ENCODE measurements at regions not wholly inside any gene's neighbourhood (a gene's known extent, or its start where the extent isn't known, plus 50 kb on each side); places are given as distances from the start of the nearest gene placed in this dataset.

DNA sequence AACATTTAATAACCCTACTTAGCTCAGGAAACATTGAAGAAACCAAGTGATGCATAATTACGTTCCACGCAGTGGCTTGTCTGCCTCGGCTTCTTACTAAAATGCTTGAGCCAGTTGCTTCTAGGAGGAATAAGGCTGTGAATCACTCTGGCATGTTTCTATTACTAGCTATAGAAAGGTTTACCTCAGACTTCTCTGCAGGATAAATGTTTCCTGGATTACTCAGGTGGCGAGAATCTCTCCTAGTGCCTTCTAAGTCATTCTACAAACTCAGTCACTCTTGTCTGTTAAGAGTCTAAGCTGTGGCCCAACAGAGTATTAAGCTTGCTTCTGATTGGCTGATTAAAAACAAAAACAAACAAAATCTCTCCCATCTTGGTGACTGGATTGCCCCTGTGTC, 92.0 kb upstream of the RALGPS2 start:
- BruUV-seq (replicated peaks): no TSS peak
- Mint-ChIP-seq H3K27ac (ENCODE audit: unreplicated experiment) (no peak overlapping the region), H3K4me3 (ENCODE audit: low read depth, unreplicated experiment) (no peak overlapping the region), H3K27me3 (ENCODE audit: unreplicated experiment) (no peaks in the 10 kb centered on the region), H3K36me3 (ENCODE audit: insufficient read depth, unreplicated experiment) (no peaks in the 10 kb centered on the region), H3K4me1 (ENCODE audit: low read depth, unreplicated experiment) (peaks cover 9% of the 10 kb centered on the region), H3K9me3 (ENCODE audit: low read depth, unreplicated experiment) (no peaks in the 10 kb centered on the region)
- no peak for DNase-seq
- TF ChIP-seq CTCF (IDR thresholded peaks at IDR 0.05; ENCODE audit: unreplicated experiment): no peak
- intact Hi-C loops (cut with micrococcal nuclease; ENCODE audit: unreplicated experiment): no loop called here
- CTCF ChIA-PET: no interaction called here

- BruUV-seq (replicated peaks): no TSS peak
- H3K27ac Mint-ChIP-seq (ENCODE audit: unreplicated experiment): no peak overlapping the region
- no peak for TF ChIP-seq CTCF (IDR thresholded peaks at IDR 0.05; ENCODE audit: unreplicated experiment)
- no peak overlapping the region for H3K4me3 Mint-ChIP-seq (ENCODE audit: low read depth, unreplicated experiment)
- no peaks in the 10 kb centered on the region for H3K36me3 Mint-ChIP-seq (ENCODE audit: insufficient read depth, unreplicated experiment)
- CTCF ChIA-PET: no interaction called here
- no peaks in the 10 kb centered on the region for H3K27me3 Mint-ChIP-seq (ENCODE audit: unreplicated experiment)
- peaks cover 5% of the 10 kb centered on the region for H3K4me1 Mint-ChIP-seq (ENCODE audit: low read depth, unreplicated experiment)
- intact Hi-C loops (cut with micrococcal nuclease; ENCODE audit: unreplicated experiment): no loop called here
- no peak for DNase-seq
- no peaks in the 10 kb centered on the region for H3K9me3 Mint-ChIP-seq (ENCODE audit: low read depth, unreplicated experiment)
These were observed 90.6 kb upstream of the RALGPS2 start for GRCh38 chr1:178634445-178634844.

GRCh38 chr1:178637841-178638240, 87.2 kb upstream of the RALGPS2 start:
- no peak for TF ChIP-seq CTCF (IDR thresholded peaks at IDR 0.05; ENCODE audit: unreplicated experiment)
- H3K27ac Mint-ChIP-seq (ENCODE audit: unreplicated experiment): no peak overlapping the region
- no peaks in the 10 kb centered on the region for H3K4me1 Mint-ChIP-seq (ENCODE audit: low read depth, unreplicated experiment)
- DNase-seq: no peak
- no TSS peak for BruUV-seq (replicated peaks)
- H3K4me3 Mint-ChIP-seq (ENCODE audit: low read depth, unreplicated experiment): no peak overlapping the region
- H3K36me3 Mint-ChIP-seq (ENCODE audit: insufficient read depth, unreplicated experiment): no peaks in the 10 kb centered on the region
- H3K9me3 Mint-ChIP-seq (ENCODE audit: low read depth, unreplicated experiment): no peaks in the 10 kb centered on the region
- CTCF ChIA-PET: no interaction called here
- H3K27me3 Mint-ChIP-seq (ENCODE audit: unreplicated experiment): no peaks in the 10 kb centered on the region
- intact Hi-C loops (cut with micrococcal nuclease; ENCODE audit: unreplicated experiment): no loop called here

DNA sequence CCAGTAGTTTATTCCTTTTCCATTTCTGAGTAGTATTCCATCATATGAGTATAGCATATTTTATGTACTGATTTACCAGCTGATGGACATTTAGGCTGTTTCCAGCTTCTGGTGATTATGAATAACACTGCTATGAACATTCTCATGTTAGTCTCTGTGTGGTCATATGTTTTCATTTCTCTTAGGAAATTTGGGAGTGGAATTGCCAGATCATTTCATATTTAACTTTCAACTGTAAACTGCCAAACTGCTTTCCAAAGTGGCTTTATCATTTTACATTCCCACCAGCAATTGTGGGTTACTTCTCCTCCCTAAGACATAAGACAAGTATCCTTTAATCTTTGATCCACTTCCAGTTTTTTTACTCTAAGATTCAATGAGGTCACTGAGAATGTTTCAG, 85.7 kb upstream of the RALGPS2 start:
- no peaks in the 10 kb centered on the region for H3K27me3 Mint-ChIP-seq (ENCODE audit: unreplicated experiment)
- no peak overlapping the region for H3K27ac Mint-ChIP-seq (ENCODE audit: unreplicated experiment)
- no peak for TF ChIP-seq CTCF (IDR thresholded peaks at IDR 0.05; ENCODE audit: unreplicated experiment)
- no TSS peak for BruUV-seq (replicated peaks)
- no peaks in the 10 kb centered on the region for H3K9me3 Mint-ChIP-seq (ENCODE audit: low read depth, unreplicated experiment)
- intact Hi-C loops (cut with micrococcal nuclease; ENCODE audit: unreplicated experiment): no loop called here
- peaks cover 7% of the 10 kb centered on the region for H3K4me1 Mint-ChIP-seq (ENCODE audit: low read depth, unreplicated experiment)
- no peak overlapping the region for H3K4me3 Mint-ChIP-seq (ENCODE audit: low read depth, unreplicated experiment)
- CTCF ChIA-PET: interaction anchor here (0.6 kb wide), 1 partner anchor 180 kb away, joined by 4 read pairs; no protein-coding TSS in a partner anchor
- peaks cover 4% of the 10 kb centered on the region for H3K36me3 Mint-ChIP-seq (ENCODE audit: insufficient read depth, unreplicated experiment)
- DNase-seq: no peak

- CTCF ChIA-PET: no interaction called here
- no peaks in the 10 kb centered on the region for H3K27me3 Mint-ChIP-seq (ENCODE audit: unreplicated experiment)
- no peaks in the 10 kb centered on the region for H3K9me3 Mint-ChIP-seq (ENCODE audit: low read depth, unreplicated experiment)
- no peak for DNase-seq
- BruUV-seq (replicated peaks): no TSS peak
- peaks cover 10% of the 10 kb centered on the region for H3K4me1 Mint-ChIP-seq (ENCODE audit: low read depth, unreplicated experiment)
- peaks cover 6% of the 10 kb centered on the region for H3K36me3 Mint-ChIP-seq (ENCODE audit: insufficient read depth, unreplicated experiment)
- intact Hi-C loops (cut with micrococcal nuclease; ENCODE audit: unreplicated experiment): no loop called here
- no peak overlapping the region for H3K4me3 Mint-ChIP-seq (ENCODE audit: low read depth, unreplicated experiment)
- TF ChIP-seq CTCF (IDR thresholded peaks at IDR 0.05; ENCODE audit: unreplicated experiment): no peak
- no peak overlapping the region for H3K27ac Mint-ChIP-seq (ENCODE audit: unreplicated experiment)
These were observed 82.8 kb upstream of the RALGPS2 start for GRCh38 chr1:178642282-178642681.
